ENCODE measurements at regions not wholly inside any gene's neighbourhood (a gene's known extent, or its start where the extent isn't known, plus 50 kb on each side); places are given as distances from the start of the nearest gene placed in this dataset.
"Not testable (repeated sequence)": the region's sequence is repeated elsewhere in the genome, so short reads cannot be mapped to it uniquely, and the experiment has no call there.

- H3K27me3 ChIP-seq (ENCODE audit: control insufficient read depth, insufficient read depth, low read length) = no peaks in the 10 kb centered on the region
- no TSS peak for BruUV-seq (replicated peaks)
- TF ChIP-seq SIN3A (IDR thresholded peaks at IDR 0.05; ENCODE audit: borderline replicate concordance, insufficient read depth, low read depth, low read length) = no peak
- TF ChIP-seq, protein P1, sequence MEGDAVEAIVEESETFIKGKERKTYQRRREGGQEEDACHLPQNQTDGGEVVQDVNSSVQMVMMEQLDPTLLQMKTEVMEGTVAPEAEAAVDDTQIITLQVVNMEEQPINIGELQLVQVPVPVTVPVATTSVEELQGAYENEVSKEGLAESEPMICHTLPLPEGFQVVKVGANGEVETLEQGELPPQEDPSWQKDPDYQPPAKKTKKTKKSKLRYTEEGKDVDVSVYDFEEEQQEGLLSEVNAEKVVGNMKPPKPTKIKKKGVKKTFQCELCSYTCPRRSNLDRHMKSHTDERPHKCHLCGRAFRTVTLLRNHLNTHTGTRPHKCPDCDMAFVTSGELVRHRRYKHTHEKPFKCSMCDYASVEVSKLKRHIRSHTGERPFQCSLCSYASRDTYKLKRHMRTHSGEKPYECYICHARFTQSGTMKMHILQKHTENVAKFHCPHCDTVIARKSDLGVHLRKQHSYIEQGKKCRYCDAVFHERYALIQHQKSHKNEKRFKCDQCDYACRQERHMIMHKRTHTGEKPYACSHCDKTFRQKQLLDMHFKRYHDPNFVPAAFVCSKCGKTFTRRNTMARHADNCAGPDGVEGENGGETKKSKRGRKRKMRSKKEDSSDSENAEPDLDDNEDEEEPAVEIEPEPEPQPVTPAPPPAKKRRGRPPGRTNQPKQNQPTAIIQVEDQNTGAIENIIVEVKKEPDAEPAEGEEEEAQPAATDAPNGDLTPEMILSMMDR (IDR thresholded peaks at IDR 0.05) = no peak
- TF ChIP-seq POLR2AphosphoS5 (IDR thresholded peaks at IDR 0.05; ENCODE audit: low read depth, low read length) = no peak
- TF ChIP-seq, protein P2, sequence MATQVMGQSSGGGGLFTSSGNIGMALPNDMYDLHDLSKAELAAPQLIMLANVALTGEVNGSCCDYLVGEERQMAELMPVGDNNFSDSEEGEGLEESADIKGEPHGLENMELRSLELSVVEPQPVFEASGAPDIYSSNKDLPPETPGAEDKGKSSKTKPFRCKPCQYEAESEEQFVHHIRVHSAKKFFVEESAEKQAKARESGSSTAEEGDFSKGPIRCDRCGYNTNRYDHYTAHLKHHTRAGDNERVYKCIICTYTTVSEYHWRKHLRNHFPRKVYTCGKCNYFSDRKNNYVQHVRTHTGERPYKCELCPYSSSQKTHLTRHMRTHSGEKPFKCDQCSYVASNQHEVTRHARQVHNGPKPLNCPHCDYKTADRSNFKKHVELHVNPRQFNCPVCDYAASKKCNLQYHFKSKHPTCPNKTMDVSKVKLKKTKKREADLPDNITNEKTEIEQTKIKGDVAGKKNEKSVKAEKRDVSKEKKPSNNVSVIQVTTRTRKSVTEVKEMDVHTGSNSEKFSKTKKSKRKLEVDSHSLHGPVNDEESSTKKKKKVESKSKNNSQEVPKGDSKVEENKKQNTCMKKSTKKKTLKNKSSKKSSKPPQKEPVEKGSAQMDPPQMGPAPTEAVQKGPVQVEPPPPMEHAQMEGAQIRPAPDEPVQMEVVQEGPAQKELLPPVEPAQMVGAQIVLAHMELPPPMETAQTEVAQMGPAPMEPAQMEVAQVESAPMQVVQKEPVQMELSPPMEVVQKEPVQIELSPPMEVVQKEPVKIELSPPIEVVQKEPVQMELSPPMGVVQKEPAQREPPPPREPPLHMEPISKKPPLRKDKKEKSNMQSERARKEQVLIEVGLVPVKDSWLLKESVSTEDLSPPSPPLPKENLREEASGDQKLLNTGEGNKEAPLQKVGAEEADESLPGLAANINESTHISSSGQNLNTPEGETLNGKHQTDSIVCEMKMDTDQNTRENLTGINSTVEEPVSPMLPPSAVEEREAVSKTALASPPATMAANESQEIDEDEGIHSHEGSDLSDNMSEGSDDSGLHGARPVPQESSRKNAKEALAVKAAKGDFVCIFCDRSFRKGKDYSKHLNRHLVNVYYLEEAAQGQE (IDR thresholded peaks at IDR 0.05; ENCODE audit: insufficient read depth in 1 of 2, low read depth in 2 of 2, low read length in 1 of 2) = no peak
- no peak for TF ChIP-seq TCF7L2 (IDR thresholded peaks at IDR 0.05; ENCODE audit: low read depth, low read length)
- CTCF ChIA-PET = no interaction called here
- intact Hi-C loops (cut with micrococcal nuclease; ENCODE audit: unreplicated experiment) (no loop called here), in situ Hi-C loops (cut with HindIII; ENCODE audit: low pct_unique_long_range_greater_than_20kb, low sequenced_read_pairs) (no loop called here)
- H3K36me3 ChIP-seq (ENCODE audit: control insufficient read depth, insufficient read depth, low read length) = no peaks in the 10 kb centered on the region
- ATAC-seq (no peak), DNase-seq (ENCODE audit: low read depth, low spot score) (no peak)
- POLR2A ChIA-PET = no interaction called here
- no peak overlapping the region for H3K4me3 ChIP-seq (ENCODE audit: low read depth in 2 of 2, low read length in 2 of 2)
- H3K4me1 ChIP-seq (ENCODE audit: control insufficient read depth, insufficient read depth, low read length) = no peaks in the 10 kb centered on the region
- no peak overlapping the region for H3K27ac ChIP-seq (ENCODE audit: low read length)
- no peaks in the 10 kb centered on the region for H3K9me3 ChIP-seq (ENCODE audit: control insufficient read depth, insufficient read depth, low read depth, low read length)
These were observed 205.4 kb upstream of the PCSK5 start for GRCh38 chr9:75685062-75685461.

- ChIA-PET POLR2A (no interaction called here), CTCF (no interaction called here)
- BruUV-seq (replicated peaks) = no TSS peak
- Histone ChIP-seq H3K27ac (ENCODE audit: low read length) (no peak overlapping the region), H3K27me3 (ENCODE audit: control insufficient read depth, insufficient read depth, low read length) (no peaks in the 10 kb centered on the region), H3K4me3 (ENCODE audit: low read depth in 2 of 2, low read length in 2 of 2) (no peak overlapping the region), H3K36me3 (ENCODE audit: control insufficient read depth, insufficient read depth, low read length) (no peaks in the 10 kb centered on the region), H3K9me3 (ENCODE audit: control insufficient read depth, insufficient read depth, low read depth, low read length) (no peaks in the 10 kb centered on the region), H3K4me1 (ENCODE audit: control insufficient read depth, insufficient read depth, low read length) (no peaks in the 10 kb centered on the region)
- in situ Hi-C loops (cut with HindIII; ENCODE audit: low pct_unique_long_range_greater_than_20kb, low sequenced_read_pairs) (no loop called here), intact Hi-C loops (cut with micrococcal nuclease; ENCODE audit: unreplicated experiment) (no loop called here)
- DNase-seq (ENCODE audit: low read depth, low spot score) = no peak
- TF ChIP-seq, protein P2 (IDR thresholded peaks at IDR 0.05; ENCODE audit: insufficient read depth in 1 of 2, low read depth in 2 of 2, low read length in 1 of 2) = no peak
- TF ChIP-seq TCF7L2 (IDR thresholded peaks at IDR 0.05; ENCODE audit: low read depth, low read length) (no peak), SIN3A (IDR thresholded peaks at IDR 0.05; ENCODE audit: borderline replicate concordance, insufficient read depth, low read depth, low read length) (no peak), POLR2AphosphoS5 (IDR thresholded peaks at IDR 0.05; ENCODE audit: low read depth, low read length) (no peak)
- TF ChIP-seq, protein P1 (IDR thresholded peaks at IDR 0.05) = no peak
- ATAC-seq = no peak
These were observed 203.0 kb upstream of the PCSK5 start for GRCh38 chr9:75687359-75687953.

GRCh38 chr9:75690551-75690950 lies 199.9 kb upstream of the PCSK5 start:
- H3K27me3 ChIP-seq (ENCODE audit: control insufficient read depth, insufficient read depth, low read length); CTCF ChIA-PET; H3K4me3 ChIP-seq (ENCODE audit: low read depth in 2 of 2, low read length in 2 of 2); POLR2A ChIA-PET; H3K27ac ChIP-seq (ENCODE audit: low read length); H3K36me3 ChIP-seq (ENCODE audit: control insufficient read depth, insufficient read depth, low read length); BruUV-seq (replicated peaks); DNase-seq (ENCODE audit: low read depth, low spot score); intact Hi-C loops (cut with micrococcal nuclease; ENCODE audit: unreplicated experiment); H3K9me3 ChIP-seq (ENCODE audit: control insufficient read depth, insufficient read depth, low read depth, low read length); H3K4me1 ChIP-seq (ENCODE audit: control insufficient read depth, insufficient read depth, low read length); ATAC-seq; in situ Hi-C loops (cut with HindIII; ENCODE audit: low pct_unique_long_range_greater_than_20kb, low sequenced_read_pairs): not testable (repeated sequence)
